ENCODE measurements at regions not wholly inside any gene's neighbourhood (a gene's known extent, or its start where the extent isn't known, plus 50 kb on each side); places are given as distances from the start of the nearest gene placed in this dataset.
A peak's percentile ranks its signal among the peaks of the same experiment; 100 is the strongest.

- CTCF ChIA-PET, result interaction anchor here (1.2 to 1.6 kb wide), 2 partner anchors 548 to 838 kb away, joined by 5 to 6 read pairs; partner anchors contain the start of gene TRIB2
- H3K27ac Mint-ChIP-seq, result peak overlapping the region; percentile 85
- DNase-seq, result no peak
- H3K27me3 Mint-ChIP-seq, result peaks cover 9% of the 10 kb centered on the region
- H3K36me3 Mint-ChIP-seq, result peaks cover 6% of the 10 kb centered on the region
- H3K4me1 Mint-ChIP-seq, result peaks cover 50% of the 10 kb centered on the region
- H3K4me3 Mint-ChIP-seq, result no peak overlapping the region
- peaks cover 6% of the 10 kb centered on the region for H3K9me3 Mint-ChIP-seq
These were observed 422.5 kb downstream of the LPIN1 start for GRCh38 chr2:12168791-12169388.

GRCh38 chr2:12169721-12170120 lies 423.3 kb downstream of the LPIN1 start:
- H3K36me3 Mint-ChIP-seq, result peaks cover 6% of the 10 kb centered on the region
- peaks cover 6% of the 10 kb centered on the region for H3K9me3 Mint-ChIP-seq
- CTCF ChIA-PET, result interaction anchor here (0.7 kb wide), 1 partner anchor 149 kb away, joined by 3 read pairs; no protein-coding TSS in a partner anchor
- no peak overlapping the region for H3K4me3 Mint-ChIP-seq
- DNase-seq, result peak; percentile 64
- H3K27ac Mint-ChIP-seq, result peak overlapping the region; percentile 85
- peaks cover 44% of the 10 kb centered on the region for H3K4me1 Mint-ChIP-seq
- peaks cover 6% of the 10 kb centered on the region for H3K27me3 Mint-ChIP-seq

- Mint-ChIP-seq H3K27me3 (peaks cover 6% of the 10 kb centered on the region), H3K4me1 (peaks cover 43% of the 10 kb centered on the region), H3K4me3 (no peak overlapping the region), H3K9me3 (peaks cover 6% of the 10 kb centered on the region), H3K27ac (peak overlapping the region; percentile 85), H3K36me3 (peaks cover 6% of the 10 kb centered on the region)
- CTCF ChIA-PET, result interaction anchor here (0.7 kb wide), 1 partner anchor 149 kb away, joined by 3 read pairs; no protein-coding TSS in a partner anchor
- DNase-seq, result no peak
These were observed 423.7 kb downstream of the LPIN1 start for GRCh38 chr2:12170121-12170520.

- Mint-ChIP-seq H3K4me3 (no peak overlapping the region), H3K4me1 (peaks cover 67% of the 10 kb centered on the region), H3K27me3 (no peaks in the 10 kb centered on the region)
These were observed 427.0 kb downstream of the LPIN1 start for GRCh38 chr2:12173271-12173942.

GRCh38 chr2:12173943-12174340 lies 427.5 kb downstream of the LPIN1 start:
- DNase-seq, result no peak
- Mint-ChIP-seq H3K9me3 (peaks cover 8% of the 10 kb centered on the region), H3K36me3 (peaks cover 10% of the 10 kb centered on the region), H3K4me3 (no peak overlapping the region), H3K27ac (no peak overlapping the region), H3K27me3 (no peaks in the 10 kb centered on the region), H3K4me1 (peaks cover 67% of the 10 kb centered on the region)
- CTCF ChIA-PET, result no interaction called here

More at GRCh38 chr2:12173271-12173942, 427.0 kb downstream of the LPIN1 start:
- CTCF ChIA-PET, result no interaction called here
- Mint-ChIP-seq H3K9me3 (peaks cover 8% of the 10 kb centered on the region), H3K27ac (no peak overlapping the region), H3K36me3 (peaks cover 11% of the 10 kb centered on the region)
- no peak for DNase-seq

GRCh38 chr2:12175323-12175722 lies 428.9 kb downstream of the LPIN1 start:
- Mint-ChIP-seq H3K4me1 (peaks cover 58% of the 10 kb centered on the region), H3K4me3 (no peak overlapping the region), H3K27ac (peak overlapping the region; percentile 24), H3K9me3 (peaks cover 3% of the 10 kb centered on the region), H3K36me3 (peaks cover 5% of the 10 kb centered on the region), H3K27me3 (no peaks in the 10 kb centered on the region)
- CTCF ChIA-PET, result no interaction called here
- no peak for DNase-seq

- H3K36me3 Mint-ChIP-seq, result peaks cover 5% of the 10 kb centered on the region
- H3K27me3 Mint-ChIP-seq, result peaks cover 5% of the 10 kb centered on the region
- H3K4me3 Mint-ChIP-seq, result peak overlapping the region; percentile 22
- H3K27ac Mint-ChIP-seq, result peak overlapping the region; percentile 87
- H3K4me1 Mint-ChIP-seq, result peaks cover 47% of the 10 kb centered on the region
- CTCF ChIA-PET, result no interaction called here
- H3K9me3 Mint-ChIP-seq, result peaks cover 2% of the 10 kb centered on the region
- DNase-seq, result peak; percentile 52
These were observed 430.4 kb downstream of the LPIN1 start for GRCh38 chr2:12176623-12177454.

- peaks cover 5% of the 10 kb centered on the region for H3K36me3 Mint-ChIP-seq
- peak; percentile 61 for DNase-seq
- peaks cover 2% of the 10 kb centered on the region for H3K9me3 Mint-ChIP-seq
- H3K4me1 Mint-ChIP-seq, result peaks cover 47% of the 10 kb centered on the region
- H3K27ac Mint-ChIP-seq, result peak overlapping the region; percentile 87
- CTCF ChIA-PET, result interaction anchor here (0.9 kb wide), 1 partner anchor 10 kb away, joined by 3 read pairs; no protein-coding TSS in a partner anchor
- peaks cover 5% of the 10 kb centered on the region for H3K27me3 Mint-ChIP-seq
- peak overlapping the region; percentile 22 for H3K4me3 Mint-ChIP-seq
These were observed 431.2 kb downstream of the LPIN1 start for GRCh38 chr2:12177455-12178288.

- no peak for DNase-seq
- Mint-ChIP-seq H3K27ac (peak overlapping the region; percentile 87), H3K4me1 (peaks cover 49% of the 10 kb centered on the region), H3K4me3 (no peak overlapping the region), H3K9me3 (peaks cover 2% of the 10 kb centered on the region), H3K27me3 (peaks cover 5% of the 10 kb centered on the region), H3K36me3 (peaks cover 5% of the 10 kb centered on the region)
- CTCF ChIA-PET, result interaction anchor here (0.6 to 0.9 kb wide), 2 partner anchors 10 to 12 kb away, joined by 3 read pairs; no protein-coding TSS in a partner anchor
These were observed 432.1 kb downstream of the LPIN1 start for GRCh38 chr2:12178289-12179080.

- DNase-seq, result no peak
- peaks cover 47% of the 10 kb centered on the region for H3K4me1 Mint-ChIP-seq
- peaks cover 5% of the 10 kb centered on the region for H3K36me3 Mint-ChIP-seq
- peaks cover 5% of the 10 kb centered on the region for H3K27me3 Mint-ChIP-seq
- CTCF ChIA-PET, result interaction anchor here (1.1 kb wide), 1 partner anchor 10 kb away, joined by 3 read pairs; no protein-coding TSS in a partner anchor
- no peak overlapping the region for H3K27ac Mint-ChIP-seq
- peaks cover 2% of the 10 kb centered on the region for H3K9me3 Mint-ChIP-seq
- no peak overlapping the region for H3K4me3 Mint-ChIP-seq
These were observed 433.6 kb downstream of the LPIN1 start for GRCh38 chr2:12180031-12180430.

- no peak overlapping the region for H3K4me3 Mint-ChIP-seq
- DNase-seq, result no peak
These were observed 436.7 kb downstream of the LPIN1 start for GRCh38 chr2:12183032-12183645.

GRCh38 chr2:12192762-12193161 lies 446.3 kb downstream of the LPIN1 start:
- Mint-ChIP-seq H3K4me3 (peak overlapping the region; percentile 7), H3K27me3 (peaks cover 4% of the 10 kb centered on the region), H3K27ac (peak overlapping the region; percentile 86), H3K36me3 (peaks cover 24% of the 10 kb centered on the region), H3K9me3 (peaks cover 46% of the 10 kb centered on the region), H3K4me1 (peaks cover 25% of the 10 kb centered on the region)
- CTCF ChIA-PET, result no interaction called here
- DNase-seq, result peak; percentile 28

More at GRCh38 chr2:12183032-12183645, 436.7 kb downstream of the LPIN1 start:
- H3K27me3 Mint-ChIP-seq, result peaks cover 12% of the 10 kb centered on the region
- peaks cover 17% of the 10 kb centered on the region for H3K4me1 Mint-ChIP-seq
- H3K36me3 Mint-ChIP-seq, result no peaks in the 10 kb centered on the region
- peaks cover 3% of the 10 kb centered on the region for H3K9me3 Mint-ChIP-seq
- no peak overlapping the region for H3K27ac Mint-ChIP-seq
- CTCF ChIA-PET, result no interaction called here
